Mesothelial cell of epicardium (in vitro differentiated cells): ENCODE measurements at regions not wholly inside any gene's neighbourhood (a gene's known extent, or its start where the extent isn't known, plus 50 kb on each side); places are given as distances from the start of the nearest gene placed in this dataset.
A peak's percentile ranks its signal among the peaks of the same experiment; 100 is the strongest.

Experiments
- DNase-seq, 2 experiments: peaks; one replicate each; pipeline ENCODE4 v3.0.0; 2021; ENCODE audit warnings: low spot score in 2 of 2; ENCODE audit not compliant: unreplicated experiment in 2 of 2
- H3K27ac Mint-ChIP-seq: 2 replicates; pipeline ENCODE4 v1.8.0; 2021; ENCODE audit warnings: mixed read lengths
- H3K27me3 Mint-ChIP-seq: 2 replicates; pipeline ENCODE4 v1.8.0; 2021; ENCODE audit warnings: low read depth, mixed read lengths
- H3K36me3 Mint-ChIP-seq: 2 replicates; pipeline ENCODE4 v1.8.0; 2021; ENCODE audit warnings: mixed read lengths
- H3K4me1 Mint-ChIP-seq: 2 replicates; pipeline ENCODE4 v1.8.0; 2021; ENCODE audit warnings: mixed read lengths
- H3K4me3 Mint-ChIP-seq: 2 replicates; pipeline ENCODE4 v1.8.0; 2021; ENCODE audit warnings: mild to moderate bottlenecking, moderate library complexity, mixed read lengths
- H3K9me3 Mint-ChIP-seq: 2 replicates; pipeline ENCODE4 v1.8.0; 2021; ENCODE audit warnings: mixed read lengths
- TF ChIP-seq, protein P1 (sequence below): fragments of 200-600 bp; sonication (generic); IDR thresholded peaks from one replicate; pipeline ENCODE4 v1.5.0; 2021; ENCODE audit warnings: antibody characterized with exemption; ENCODE audit not compliant: unreplicated experiment

DNA sequence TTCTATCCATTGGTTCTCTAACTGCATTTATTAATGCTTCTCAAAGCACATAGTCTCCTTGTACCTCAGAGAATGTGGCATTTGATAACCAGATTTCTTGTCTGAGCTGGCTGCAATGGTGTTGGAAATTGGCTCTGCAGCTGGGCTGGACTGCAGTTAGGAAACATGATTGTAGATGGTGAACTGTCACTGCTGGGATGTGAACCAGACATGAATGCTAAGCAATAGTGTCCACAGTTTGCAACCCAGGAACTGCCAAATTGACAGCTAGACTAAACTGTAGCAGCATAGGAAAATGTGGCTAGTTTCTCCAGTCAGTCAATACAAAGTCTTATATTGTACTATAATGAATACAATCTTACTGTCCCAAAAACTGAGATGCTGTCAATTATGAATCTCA, 656.6 kb upstream of the GOLIM4 start:
- H3K27ac Mint-ChIP-seq: no peak overlapping the region
- no peak for DNase-seq
- peaks cover 14% of the 10 kb centered on the region for H3K9me3 Mint-ChIP-seq
- TF ChIP-seq, protein P1, sequence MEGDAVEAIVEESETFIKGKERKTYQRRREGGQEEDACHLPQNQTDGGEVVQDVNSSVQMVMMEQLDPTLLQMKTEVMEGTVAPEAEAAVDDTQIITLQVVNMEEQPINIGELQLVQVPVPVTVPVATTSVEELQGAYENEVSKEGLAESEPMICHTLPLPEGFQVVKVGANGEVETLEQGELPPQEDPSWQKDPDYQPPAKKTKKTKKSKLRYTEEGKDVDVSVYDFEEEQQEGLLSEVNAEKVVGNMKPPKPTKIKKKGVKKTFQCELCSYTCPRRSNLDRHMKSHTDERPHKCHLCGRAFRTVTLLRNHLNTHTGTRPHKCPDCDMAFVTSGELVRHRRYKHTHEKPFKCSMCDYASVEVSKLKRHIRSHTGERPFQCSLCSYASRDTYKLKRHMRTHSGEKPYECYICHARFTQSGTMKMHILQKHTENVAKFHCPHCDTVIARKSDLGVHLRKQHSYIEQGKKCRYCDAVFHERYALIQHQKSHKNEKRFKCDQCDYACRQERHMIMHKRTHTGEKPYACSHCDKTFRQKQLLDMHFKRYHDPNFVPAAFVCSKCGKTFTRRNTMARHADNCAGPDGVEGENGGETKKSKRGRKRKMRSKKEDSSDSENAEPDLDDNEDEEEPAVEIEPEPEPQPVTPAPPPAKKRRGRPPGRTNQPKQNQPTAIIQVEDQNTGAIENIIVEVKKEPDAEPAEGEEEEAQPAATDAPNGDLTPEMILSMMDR: no peak
- H3K4me3 Mint-ChIP-seq: no peak overlapping the region
- H3K27me3 Mint-ChIP-seq: no peaks in the 10 kb centered on the region
- H3K4me1 Mint-ChIP-seq: no peaks in the 10 kb centered on the region
- H3K36me3 Mint-ChIP-seq: peaks cover 18% of the 10 kb centered on the region

DNA sequence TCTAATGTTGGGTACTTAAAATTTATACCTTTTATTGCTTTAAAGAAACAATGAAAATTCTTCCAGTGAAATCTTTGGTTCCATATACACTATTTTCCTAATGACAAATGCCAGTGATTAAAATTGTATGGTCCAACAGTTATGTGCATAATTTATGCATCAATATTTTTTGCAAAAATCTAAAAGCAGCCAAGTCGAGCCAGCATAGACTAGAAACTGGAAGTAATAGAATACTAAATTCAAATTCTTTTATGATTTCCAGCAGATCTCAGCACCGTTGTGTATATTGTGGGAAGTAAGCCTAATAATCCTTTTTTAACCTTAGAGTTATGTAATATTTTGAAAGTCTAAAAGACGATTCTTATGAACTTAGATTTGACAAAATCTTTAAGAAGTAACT, 652.0 kb upstream of the GOLIM4 start:
- TF ChIP-seq, protein P1: no peak
- H3K27ac Mint-ChIP-seq: no peak overlapping the region
- H3K27me3 Mint-ChIP-seq: no peaks in the 10 kb centered on the region
- H3K4me3 Mint-ChIP-seq: no peak overlapping the region
- no peak for DNase-seq
- H3K4me1 Mint-ChIP-seq: no peaks in the 10 kb centered on the region
- H3K9me3 Mint-ChIP-seq: peaks cover 20% of the 10 kb centered on the region
- peaks cover 25% of the 10 kb centered on the region for H3K36me3 Mint-ChIP-seq

DNA sequence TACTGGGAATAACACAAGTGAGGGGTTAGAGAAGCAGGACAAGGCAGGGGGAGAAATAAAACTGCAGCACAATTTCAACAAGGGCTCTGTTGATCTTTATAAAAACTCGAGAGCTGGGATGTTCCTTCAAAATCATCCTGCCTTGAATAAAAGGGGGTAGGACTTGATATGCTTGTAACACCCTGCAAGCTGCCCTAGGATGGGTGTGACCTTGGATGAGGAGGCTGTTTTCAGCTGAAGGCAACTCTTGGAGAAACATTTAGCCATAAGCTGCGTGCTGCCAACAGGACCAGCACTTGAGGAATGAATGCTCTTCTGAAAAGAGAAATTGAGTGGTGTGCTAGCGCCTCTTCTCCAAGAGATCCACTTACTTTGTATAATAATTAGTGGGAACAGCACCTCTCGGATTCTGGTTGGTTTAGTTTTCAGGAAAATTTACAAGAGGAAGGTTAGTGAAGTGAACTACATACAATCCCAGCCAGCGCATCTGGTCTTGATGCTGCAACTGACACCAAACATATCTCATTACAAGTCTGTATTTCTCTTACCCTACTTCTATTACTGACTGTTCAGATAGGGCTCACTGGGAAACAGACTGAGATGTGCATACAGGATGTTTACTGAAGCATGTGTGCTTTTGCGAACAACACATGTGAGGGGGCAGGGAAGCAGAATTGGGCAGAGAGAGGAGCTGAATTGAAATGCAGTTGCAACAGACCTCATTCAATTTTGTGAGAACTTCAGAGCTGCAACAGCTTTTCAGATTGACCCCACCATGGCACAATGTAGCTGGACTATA, 643.0 kb upstream of the GOLIM4 start:
- Mint-ChIP-seq H3K4me1 (no peaks in the 10 kb centered on the region), H3K9me3 (peaks cover 22% of the 10 kb centered on the region), H3K36me3 (peaks cover 24% of the 10 kb centered on the region), H3K4me3 (no peak overlapping the region), H3K27ac (no peak overlapping the region), H3K27me3 (no peaks in the 10 kb centered on the region)
- TF ChIP-seq, protein P1: no peak
- DNase-seq: no peak

DNA sequence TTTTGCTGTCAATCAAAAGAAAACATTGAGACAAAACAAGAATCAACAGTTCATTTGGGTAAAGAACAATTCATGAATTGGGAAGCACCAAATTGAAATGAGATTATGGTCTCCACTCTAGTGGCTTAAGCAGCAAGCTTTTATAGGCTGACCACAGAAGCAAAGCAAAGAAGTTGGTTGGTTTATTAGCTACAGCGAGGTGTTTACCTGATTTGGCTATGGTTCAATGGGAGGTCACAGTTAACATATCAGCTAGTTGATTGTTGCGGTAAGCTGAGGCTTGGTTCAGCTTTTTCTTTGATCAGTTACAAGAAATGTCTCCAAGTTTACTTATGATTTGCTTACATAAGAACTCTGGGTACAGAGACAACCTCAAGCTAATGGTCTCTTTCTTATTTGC, 640.5 kb upstream of the GOLIM4 start:
- Mint-ChIP-seq H3K27ac (peak overlapping the region; percentile 17), H3K4me3 (no peak overlapping the region), H3K9me3 (peaks cover 34% of the 10 kb centered on the region), H3K4me1 (no peaks in the 10 kb centered on the region), H3K36me3 (peaks cover 38% of the 10 kb centered on the region), H3K27me3 (no peaks in the 10 kb centered on the region)
- TF ChIP-seq, protein P1: no peak
- DNase-seq: no peak

GRCh38 chr3:168730073-168730472, 634.3 kb upstream of the GOLIM4 start:
- H3K27me3 Mint-ChIP-seq: no peaks in the 10 kb centered on the region
- no peak for DNase-seq
- H3K36me3 Mint-ChIP-seq: peaks cover 44% of the 10 kb centered on the region
- TF ChIP-seq, protein P1: no peak
- no peak overlapping the region for H3K27ac Mint-ChIP-seq
- H3K9me3 Mint-ChIP-seq: peaks cover 39% of the 10 kb centered on the region
- peaks cover 4% of the 10 kb centered on the region for H3K4me1 Mint-ChIP-seq
- no peak overlapping the region for H3K4me3 Mint-ChIP-seq

DNA sequence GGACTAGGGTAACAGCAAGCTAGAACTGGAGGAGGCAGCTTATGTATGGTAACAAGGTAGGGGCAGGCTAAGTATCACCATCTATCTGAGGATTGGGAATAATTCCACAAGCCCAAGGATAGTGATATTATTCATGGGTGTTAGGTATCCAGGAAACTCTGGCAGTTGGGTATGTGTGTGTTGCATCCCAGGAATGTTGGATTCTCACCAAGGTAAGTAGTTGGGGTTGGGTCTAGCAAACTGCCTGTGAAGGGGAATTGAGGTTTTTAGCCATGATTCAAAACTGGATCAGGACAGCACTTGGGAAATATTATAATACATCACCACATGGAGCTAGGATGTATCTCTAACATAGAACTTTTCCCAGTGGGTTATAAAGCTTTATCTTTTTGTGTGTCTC, 626.4 kb upstream of the GOLIM4 start:
- Mint-ChIP-seq H3K4me1 (peaks cover 8% of the 10 kb centered on the region), H3K4me3 (no peak overlapping the region), H3K27ac (no peak overlapping the region), H3K27me3 (no peaks in the 10 kb centered on the region), H3K9me3 (peaks cover 20% of the 10 kb centered on the region), H3K36me3 (peaks cover 40% of the 10 kb centered on the region)
- TF ChIP-seq, protein P1: no peak
- DNase-seq: no peak
